ENCODE measurements at regions not wholly inside any gene's neighbourhood (a gene's known extent, or its start where the extent isn't known, plus 50 kb on each side); places are given as distances from the start of the nearest gene placed in this dataset.

- TF ChIP-seq, protein P1, sequence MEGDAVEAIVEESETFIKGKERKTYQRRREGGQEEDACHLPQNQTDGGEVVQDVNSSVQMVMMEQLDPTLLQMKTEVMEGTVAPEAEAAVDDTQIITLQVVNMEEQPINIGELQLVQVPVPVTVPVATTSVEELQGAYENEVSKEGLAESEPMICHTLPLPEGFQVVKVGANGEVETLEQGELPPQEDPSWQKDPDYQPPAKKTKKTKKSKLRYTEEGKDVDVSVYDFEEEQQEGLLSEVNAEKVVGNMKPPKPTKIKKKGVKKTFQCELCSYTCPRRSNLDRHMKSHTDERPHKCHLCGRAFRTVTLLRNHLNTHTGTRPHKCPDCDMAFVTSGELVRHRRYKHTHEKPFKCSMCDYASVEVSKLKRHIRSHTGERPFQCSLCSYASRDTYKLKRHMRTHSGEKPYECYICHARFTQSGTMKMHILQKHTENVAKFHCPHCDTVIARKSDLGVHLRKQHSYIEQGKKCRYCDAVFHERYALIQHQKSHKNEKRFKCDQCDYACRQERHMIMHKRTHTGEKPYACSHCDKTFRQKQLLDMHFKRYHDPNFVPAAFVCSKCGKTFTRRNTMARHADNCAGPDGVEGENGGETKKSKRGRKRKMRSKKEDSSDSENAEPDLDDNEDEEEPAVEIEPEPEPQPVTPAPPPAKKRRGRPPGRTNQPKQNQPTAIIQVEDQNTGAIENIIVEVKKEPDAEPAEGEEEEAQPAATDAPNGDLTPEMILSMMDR (IDR thresholded peaks at IDR 0.05): no peak
- no peak for TF ChIP-seq POLR2A (IDR thresholded peaks at IDR 0.05)
These were observed 303.2 kb upstream of the GHITM start for GRCh38 chr10:83835945-83836745.
